WERI-Rb-1 (cell line): ENCODE measurements at regions not wholly inside any gene's neighbourhood (a gene's known extent, or its start where the extent isn't known, plus 50 kb on each side); places are given as distances from the start of the nearest gene placed in this dataset.

Source experiments
- DNase-seq: peaks from one replicate; pipeline ENCODE4 v3.0.0-alpha.2; 2020
- H3K27ac ChIP-seq: fragments of 250-450 bp; sonication (Bioruptor Pico); 2 replicates; pipeline ENCODE4 v1.5.1; 2020; ENCODE audit warnings: mild to moderate bottlenecking, moderate library complexity
- H3K27me3 ChIP-seq: fragments of 250-450 bp; sonication (Bioruptor Pico); 2 replicates; pipeline ENCODE4 v1.5.1; 2021; ENCODE audit warnings: mild to moderate bottlenecking, low read depth, moderate library complexity; ENCODE audit not compliant: insufficient read depth, severe bottlenecking
- H3K36me3 ChIP-seq: fragments of 250-450 bp; sonication (Bioruptor Pico); 2 replicates; pipeline ENCODE4 v1.5.1; 2020; ENCODE audit warnings: mild to moderate bottlenecking, moderate library complexity
- H3K4me3 ChIP-seq: 2 replicates; pipeline ENCODE4 v1.5.1; 2011; ENCODE audit warnings: low read depth, mild to moderate bottlenecking, control low read depth, low read length
- H3K9me3 ChIP-seq: fragments of 250-450 bp; sonication (Bioruptor Pico); 2 replicates; pipeline ENCODE4 v1.5.1; 2021; ENCODE audit warnings: mild to moderate bottlenecking, moderate library complexity; ENCODE audit not compliant: severe bottlenecking
- CTCF ChIP-seq: IDR thresholded peaks from 2 replicates; pipeline ENCODE4 v1.5.1; 2011; ENCODE audit warnings: low read depth, mild to moderate bottlenecking, control low read depth, inconsistent platforms, low read length

GRCh38 chr5:113989278-113989912, 372.5 kb upstream of the KCNN2 start:
- no peaks in the 10 kb centered on the region for H3K36me3 ChIP-seq
- no peaks in the 10 kb centered on the region for H3K9me3 ChIP-seq
- TF ChIP-seq CTCF, result no peak
- no peak overlapping the region for H3K27ac ChIP-seq
- DNase-seq, result no peak
- no peaks in the 10 kb centered on the region for H3K27me3 ChIP-seq
- H3K4me3 ChIP-seq, result no peak overlapping the region

- Histone ChIP-seq H3K9me3 (no peaks in the 10 kb centered on the region), H3K27ac (no peak overlapping the region), H3K4me3 (no peak overlapping the region), H3K27me3 (no peaks in the 10 kb centered on the region), H3K36me3 (no peaks in the 10 kb centered on the region)
- no peak for DNase-seq
- no peak for TF ChIP-seq CTCF
Observed at GRCh38 chr5:113989913-113990305, 372.0 kb upstream of the KCNN2 start.

GRCh38 chr5:114001076-114001475, 360.8 kb upstream of the KCNN2 start:
- TF ChIP-seq CTCF, result no peak
- H3K4me3 ChIP-seq, result no peak overlapping the region
- H3K27me3 ChIP-seq, result no peaks in the 10 kb centered on the region
- no peak for DNase-seq
- H3K9me3 ChIP-seq, result no peaks in the 10 kb centered on the region
- no peaks in the 10 kb centered on the region for H3K36me3 ChIP-seq
- no peak overlapping the region for H3K27ac ChIP-seq

GRCh38 chr5:114006582-114006981, 355.3 kb upstream of the KCNN2 start:
- no peak for DNase-seq
- Histone ChIP-seq H3K4me3 (no peak overlapping the region), H3K9me3 (no peaks in the 10 kb centered on the region), H3K27me3 (no peaks in the 10 kb centered on the region), H3K27ac (no peak overlapping the region), H3K36me3 (no peaks in the 10 kb centered on the region)
- no peak for TF ChIP-seq CTCF

- Histone ChIP-seq H3K36me3 (no peaks in the 10 kb centered on the region), H3K4me3 (no peak overlapping the region), H3K9me3 (no peaks in the 10 kb centered on the region), H3K27ac (no peak overlapping the region), H3K27me3 (no peaks in the 10 kb centered on the region)
- DNase-seq, result no peak
- no peak for TF ChIP-seq CTCF
Observed at GRCh38 chr5:114007678-114008077, 354.2 kb upstream of the KCNN2 start.

- H3K27me3 ChIP-seq, result peaks cover 2% of the 10 kb centered on the region
- no peak for DNase-seq
- TF ChIP-seq CTCF, result no peak
Observed at GRCh38 chr5:114010362-114010761, 351.5 kb upstream of the KCNN2 start.

More at GRCh38 chr5:114010362-114010761, 351.5 kb upstream of the KCNN2 start:
- H3K4me3 ChIP-seq, result no peak overlapping the region
- no peaks in the 10 kb centered on the region for H3K36me3 ChIP-seq
- H3K9me3 ChIP-seq, result no peaks in the 10 kb centered on the region
- no peak overlapping the region for H3K27ac ChIP-seq
